Mesothelial cell of epicardium (in vitro differentiated cells): ENCODE measurements at regions not wholly inside any gene's neighbourhood (a gene's known extent, or its start where the extent isn't known, plus 50 kb on each side); places are given as distances from the start of the nearest gene placed in this dataset.

ENCODE experiments used
- DNase-seq, 2 experiments: peaks; one replicate each; pipeline ENCODE4 v3.0.0; 2021; ENCODE audit warnings: low spot score in 2 of 2; ENCODE audit not compliant: unreplicated experiment in 2 of 2
- H3K27ac Mint-ChIP-seq: 2 replicates; pipeline ENCODE4 v1.8.0; 2021; ENCODE audit warnings: mixed read lengths
- H3K27me3 Mint-ChIP-seq: 2 replicates; pipeline ENCODE4 v1.8.0; 2021; ENCODE audit warnings: low read depth, mixed read lengths
- H3K36me3 Mint-ChIP-seq: 2 replicates; pipeline ENCODE4 v1.8.0; 2021; ENCODE audit warnings: mixed read lengths
- H3K4me1 Mint-ChIP-seq: 2 replicates; pipeline ENCODE4 v1.8.0; 2021; ENCODE audit warnings: mixed read lengths
- H3K4me3 Mint-ChIP-seq: 2 replicates; pipeline ENCODE4 v1.8.0; 2021; ENCODE audit warnings: mild to moderate bottlenecking, moderate library complexity, mixed read lengths
- H3K9me3 Mint-ChIP-seq: 2 replicates; pipeline ENCODE4 v1.8.0; 2021; ENCODE audit warnings: mixed read lengths
- CTCF ChIP-seq: fragments of 200-600 bp; sonication (generic); IDR thresholded peaks from one replicate; pipeline ENCODE4 v1.5.0; 2021; ENCODE audit warnings: antibody characterized with exemption; ENCODE audit not compliant: unreplicated experiment

GRCh38 chr21:41674402-41674801 lies 92.5 kb downstream of the RIPK4 start:
- no peak overlapping the region for H3K27ac Mint-ChIP-seq
- DNase-seq = no peak
- no peaks in the 10 kb centered on the region for H3K27me3 Mint-ChIP-seq
- TF ChIP-seq CTCF = no peak
- H3K36me3 Mint-ChIP-seq = no peaks in the 10 kb centered on the region
- no peak overlapping the region for H3K4me3 Mint-ChIP-seq
- H3K4me1 Mint-ChIP-seq = peaks cover 32% of the 10 kb centered on the region
- H3K9me3 Mint-ChIP-seq = peaks cover 3% of the 10 kb centered on the region

GRCh38 chr21:41673596-41674335 lies 93.1 kb downstream of the RIPK4 start:
- Mint-ChIP-seq H3K4me1 (peaks cover 26% of the 10 kb centered on the region), H3K4me3 (no peak overlapping the region), H3K27ac (no peak overlapping the region), H3K9me3 (peaks cover 3% of the 10 kb centered on the region), H3K36me3 (no peaks in the 10 kb centered on the region), H3K27me3 (no peaks in the 10 kb centered on the region)
- no peak for TF ChIP-seq CTCF
- no peak for DNase-seq

GRCh38 chr21:41673071-41673470 lies 93.8 kb downstream of the RIPK4 start:
- Mint-ChIP-seq H3K9me3 (peaks cover 3% of the 10 kb centered on the region), H3K4me1 (peaks cover 19% of the 10 kb centered on the region), H3K36me3 (no peaks in the 10 kb centered on the region), H3K27me3 (no peaks in the 10 kb centered on the region), H3K27ac (no peak overlapping the region), H3K4me3 (no peak overlapping the region)
- no peak for TF ChIP-seq CTCF
- DNase-seq = no peak

GRCh38 chr21:41672543-41672915 lies 94.3 kb downstream of the RIPK4 start:
- Mint-ChIP-seq H3K27me3 (no peaks in the 10 kb centered on the region), H3K9me3 (peaks cover 3% of the 10 kb centered on the region), H3K27ac (no peak overlapping the region), H3K4me1 (peaks cover 13% of the 10 kb centered on the region), H3K4me3 (no peak overlapping the region), H3K36me3 (no peaks in the 10 kb centered on the region)
- no peak for DNase-seq
- TF ChIP-seq CTCF = no peak

- Mint-ChIP-seq H3K4me1 (peaks cover 11% of the 10 kb centered on the region), H3K9me3 (peaks cover 3% of the 10 kb centered on the region), H3K36me3 (no peaks in the 10 kb centered on the region), H3K4me3 (no peak overlapping the region), H3K27ac (peak overlapping the region; percentile 47), H3K27me3 (no peaks in the 10 kb centered on the region)
- TF ChIP-seq CTCF = no peak
- no peak for DNase-seq
These were observed 94.9 kb downstream of the RIPK4 start for GRCh38 chr21:41671859-41672542.
